B cell (primary cell): ENCODE measurements at regions not wholly inside any gene's neighbourhood (a gene's known extent, or its start where the extent isn't known, plus 50 kb on each side); places are given as distances from the start of the nearest gene placed in this dataset.

Experiments
- ATAC-seq: fragments of 200-7000 bp; cut with Tn5 transposase; one replicate; pipeline ENCODE4 v1.10.0; 2021; ENCODE audit warnings: low read depth, mild to moderate bottlenecking, moderate number of reproducible peaks, moderate library complexity
- CTCF ChIA-PET: fragments of 350-600 bp; sonication (Branson Sonifier 250); formaldehyde crosslinking; loops from one replicate; lab custom pipeline; 2021; ENCODE audit warnings: antibody characterized with exemption, inconsistent platforms; lab: Charles Lee
- POLR2A ChIA-PET: fragments of 350-600 bp; sonication (Branson Sonifier 250); formaldehyde crosslinking; loops from one replicate; lab custom pipeline; 2021; ENCODE audit warnings: antibody characterized with exemption; lab: Charles Lee
- DNase-seq: peaks from one replicate; pipeline ENCODE4 v3.0.0; 2013
- H2AFZ ChIP-seq: 2 replicates; pipeline ENCODE4 v1.6.1; 2012; ENCODE audit warnings: mild to moderate bottlenecking, low read depth, low read length; ENCODE audit not compliant: insufficient read depth, poor library complexity, severe bottlenecking
- H3K27ac ChIP-seq, 2 donors: 1 replicate in 1 of 2; 2 replicates in 1 of 2; pipeline ENCODE4 v1.5.1; 2012 to 2013; ENCODE audit warnings: low read length in 2 of 2, mild to moderate bottlenecking in 2 of 2, moderate library complexity in 1 of 2
- H3K27me3 ChIP-seq, 4 experiments: fragments of 200-600 bp in 1 of 4; sonication (generic) in 1 of 4; replicated peaks in 1 of 4; 1 replicate in 2 of 4; 2 replicates in 2 of 4; pipeline versions ENCODE4 v1.6.1 to v1.7.0; 2013 to 2016; ENCODE audit warnings: low read length in 3 of 4, mild to moderate bottlenecking in 2 of 4, mixed read lengths in 1 of 4, moderate library complexity in 1 of 4; ENCODE audit not compliant: insufficient read depth in 4 of 4, control insufficient read depth in 3 of 4; ENCODE audit errors: control extremely low read depth in 1 of 4
- H3K36me3 ChIP-seq, 2 experiments: replicated peaks in 1 of 2; 1 replicate in 1 of 2; 2 replicates in 1 of 2; pipeline versions ENCODE4 v1.6.1 to v1.7.1; 2013; ENCODE audit warnings: low read length in 1 of 2; ENCODE audit not compliant: insufficient read depth in 2 of 2, control insufficient read depth in 1 of 2; ENCODE audit errors: control extremely low read depth in 1 of 2, extremely low read depth in 1 of 2
- H3K4me1 ChIP-seq, 2 donors: fragments of 200-600 bp in 1 of 2; sonication (generic) in 1 of 2; 1 replicate in 1 of 2; 2 replicates in 1 of 2; pipeline versions ENCODE4 v1.5.1 to v1.6.1; 2013 to 2017; ENCODE audit warnings: low read length in 2 of 2; ENCODE audit not compliant: control insufficient read depth in 2 of 2, insufficient read depth in 2 of 2
- H3K4me2 ChIP-seq: replicated peaks from 2 replicates; pipeline ENCODE3; 2012; ENCODE audit warnings: mild to moderate bottlenecking, low read depth, low read length; ENCODE audit not compliant: poor library complexity, severe bottlenecking
- H3K4me3 ChIP-seq, 5 experiments: fragments of 200-600 bp in 1 of 5; sonication (generic) in 1 of 5; 1 replicate in 3 of 5; 2 replicates in 2 of 5; pipeline versions ENCODE4 v1.5.1 to v1.7.0; 2011 to 2016; ENCODE audit warnings: low read length in 4 of 5, mild to moderate bottlenecking in 4 of 5, low read depth in 2 of 5, control low read depth in 1 of 5, moderate library complexity in 1 of 5; ENCODE audit not compliant: insufficient read depth in 1 of 5; ENCODE audit errors: control extremely low read depth in 1 of 5, extremely low read depth in 1 of 5
- H3K79me2 ChIP-seq: fragments of 200-600 bp; sonication (generic); one replicate; pipeline ENCODE4 v1.6.0; 2016; ENCODE audit warnings: low read length; ENCODE audit not compliant: control insufficient read depth, insufficient read depth
- H3K9ac ChIP-seq: fragments of 200-600 bp; sonication (generic); 2 replicates; pipeline ENCODE4 v1.6.1; 2017; ENCODE audit warnings: mild to moderate bottlenecking, low read length, moderate library complexity
- H3K9me3 ChIP-seq, 3 donors: one replicate each; pipeline versions ENCODE4 v1.6.1 to v1.7.1; 2013; ENCODE audit warnings: low read length in 2 of 3; ENCODE audit not compliant: control insufficient read depth in 2 of 3, insufficient read depth in 1 of 3; ENCODE audit errors: control extremely low read depth in 1 of 3
- H4K20me1 ChIP-seq: 2 replicates; pipeline ENCODE4 v1.6.0; 2012; ENCODE audit warnings: mild to moderate bottlenecking, low read length; ENCODE audit not compliant: insufficient read depth, control insufficient read depth, poor library complexity, severe bottlenecking
- H3K27ac Mint-ChIP-seq: one replicate; pipeline ENCODE4 v1.8.0; 2021; ENCODE audit warnings: mixed read lengths
- H3K27me3 Mint-ChIP-seq: one replicate; pipeline ENCODE4 v1.8.0; 2021; ENCODE audit warnings: mixed read lengths
- H3K4me1 Mint-ChIP-seq: one replicate; pipeline ENCODE4 v1.8.0; 2021; ENCODE audit warnings: mixed read lengths
- H3K4me3 Mint-ChIP-seq: one replicate; pipeline ENCODE4 v1.8.0; 2021; ENCODE audit warnings: mixed read lengths
- H3K9me3 Mint-ChIP-seq: one replicate; pipeline ENCODE4 v1.8.0; 2022; ENCODE audit warnings: mixed read lengths; ENCODE audit not compliant: insufficient read depth
- EZH2 ChIP-seq: IDR thresholded peaks from 2 replicates; pipeline ENCODE4 v1.6.1; 2012; ENCODE audit warnings: borderline replicate concordance, low read depth, mild to moderate bottlenecking, moderate library complexity, low read length; ENCODE audit not compliant: insufficient read depth, poor library complexity, severe bottlenecking
- WGBS: methylation state at CpG from one replicate; pipeline ENCODE4 v1.1.5; 2013; ENCODE audit warnings: missing lambda C conversion rate; ENCODE audit not compliant: insufficient coverage; 5-methylcytosine and 5-hydroxymethylcytosine counted together
- intact Hi-C: fragments of 100-400 bp; cut with micrococcal nuclease; formaldehyde crosslinking; loops from one replicate; pipeline ENCODE4 v1.10.0; 2022
- TF ChIP-seq, protein P1 (sequence below): fragments of 200-600 bp; IDR thresholded peaks from one replicate; pipeline ENCODE4 v1.8.0; 2022; ENCODE audit warnings: antibody characterized with exemption, mild to moderate bottlenecking

DNA sequence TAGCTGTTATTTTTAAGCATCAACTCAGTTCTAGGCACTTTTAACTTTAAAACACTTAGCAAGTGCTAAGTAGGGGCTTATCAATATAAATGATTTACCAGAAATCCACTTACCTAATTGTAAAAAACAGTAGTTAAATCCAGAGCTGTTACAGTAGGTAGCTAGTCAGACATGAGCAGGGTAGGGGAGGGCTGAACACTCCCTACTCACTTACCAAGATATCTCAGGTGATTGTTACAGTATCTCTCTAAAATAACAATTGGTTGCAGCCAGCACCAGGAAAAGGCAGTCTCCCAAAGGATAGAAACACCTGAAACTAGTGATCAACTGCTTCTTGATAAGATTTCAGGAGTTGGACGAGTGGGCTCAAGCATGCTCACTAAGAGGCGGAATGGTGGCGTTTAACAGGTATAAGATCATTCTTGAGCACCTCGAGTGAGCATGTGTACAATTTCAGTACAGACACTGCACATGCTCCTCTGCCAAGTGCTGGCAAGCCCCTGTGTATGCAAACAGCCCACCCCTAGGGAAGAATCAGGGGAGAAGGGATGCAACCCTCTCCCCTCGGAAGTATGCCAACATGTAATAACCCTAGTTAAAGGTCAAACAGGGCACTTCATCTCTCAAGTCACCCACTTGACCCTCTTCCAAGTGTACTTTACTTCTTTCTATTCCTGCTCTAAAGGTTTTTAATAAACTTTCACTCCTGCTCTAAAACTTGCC lies 1113.6 kb upstream of the SEL1L start:
- no peak for ATAC-seq
- no peak overlapping the region for H3K27ac Mint-ChIP-seq

DNA sequence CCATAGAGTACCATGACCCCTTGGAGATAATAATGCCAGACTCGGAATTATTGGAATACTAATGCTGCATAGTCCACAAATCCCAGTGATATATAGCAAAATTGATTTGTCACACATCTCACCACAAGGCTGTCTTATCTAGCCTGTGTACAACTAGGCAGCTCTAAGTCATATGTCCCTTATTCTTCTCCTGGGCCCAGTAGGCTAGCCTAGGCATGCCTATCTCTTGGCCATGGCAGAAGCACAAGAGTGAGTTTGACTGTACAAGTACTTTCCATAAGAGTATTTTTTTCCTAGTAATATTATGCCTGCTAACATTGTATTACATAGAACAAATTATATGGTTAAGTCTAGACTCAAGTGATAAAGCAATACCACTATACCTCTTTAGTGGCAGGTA lies 1122.1 kb upstream of the SEL1L start:
- no peak overlapping the region for H3K4me2 ChIP-seq
- ChIA-PET POLR2A (no interaction called here), CTCF (no interaction called here)
- no peaks in the 10 kb centered on the region for H3K9me3 ChIP-seq
- no peak overlapping the region for H3K9ac ChIP-seq
- no peaks in the 10 kb centered on the region for H3K79me2 ChIP-seq
- no peaks in the 10 kb centered on the region for H3K4me1 ChIP-seq
- no peak overlapping the region for H3K27ac Mint-ChIP-seq
- no peak overlapping the region for H3K27ac ChIP-seq
- H3K4me3 ChIP-seq = no peak overlapping the region
- WGBS = 80% methylated on average over 1 of the region's 1 CpG
- H3K4me1 Mint-ChIP-seq = no peaks in the 10 kb centered on the region
- H4K20me1 ChIP-seq = no peaks in the 10 kb centered on the region
- H3K27me3 ChIP-seq = no peaks in the 10 kb centered on the region
- no peaks in the 10 kb centered on the region for H3K36me3 ChIP-seq
- no peak overlapping the region for H3K4me3 Mint-ChIP-seq
- no peak for DNase-seq
- intact Hi-C loops = no loop called here
- TF ChIP-seq, protein P1, sequence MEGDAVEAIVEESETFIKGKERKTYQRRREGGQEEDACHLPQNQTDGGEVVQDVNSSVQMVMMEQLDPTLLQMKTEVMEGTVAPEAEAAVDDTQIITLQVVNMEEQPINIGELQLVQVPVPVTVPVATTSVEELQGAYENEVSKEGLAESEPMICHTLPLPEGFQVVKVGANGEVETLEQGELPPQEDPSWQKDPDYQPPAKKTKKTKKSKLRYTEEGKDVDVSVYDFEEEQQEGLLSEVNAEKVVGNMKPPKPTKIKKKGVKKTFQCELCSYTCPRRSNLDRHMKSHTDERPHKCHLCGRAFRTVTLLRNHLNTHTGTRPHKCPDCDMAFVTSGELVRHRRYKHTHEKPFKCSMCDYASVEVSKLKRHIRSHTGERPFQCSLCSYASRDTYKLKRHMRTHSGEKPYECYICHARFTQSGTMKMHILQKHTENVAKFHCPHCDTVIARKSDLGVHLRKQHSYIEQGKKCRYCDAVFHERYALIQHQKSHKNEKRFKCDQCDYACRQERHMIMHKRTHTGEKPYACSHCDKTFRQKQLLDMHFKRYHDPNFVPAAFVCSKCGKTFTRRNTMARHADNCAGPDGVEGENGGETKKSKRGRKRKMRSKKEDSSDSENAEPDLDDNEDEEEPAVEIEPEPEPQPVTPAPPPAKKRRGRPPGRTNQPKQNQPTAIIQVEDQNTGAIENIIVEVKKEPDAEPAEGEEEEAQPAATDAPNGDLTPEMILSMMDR = no peak
- TF ChIP-seq EZH2 = no peak
- no peak overlapping the region for H2AFZ ChIP-seq
- no peak for ATAC-seq
- H3K9me3 Mint-ChIP-seq = no peaks in the 10 kb centered on the region
- no peaks in the 10 kb centered on the region for H3K27me3 Mint-ChIP-seq

More for the DNA sequence above, 1113.6 kb upstream of the SEL1L start:
- Histone ChIP-seq H3K27me3 (no peaks in the 10 kb centered on the region), H3K36me3 (no peaks in the 10 kb centered on the region), H3K9ac (no peak overlapping the region), H2AFZ (no peak overlapping the region), H3K9me3 (peaks cover 0 to 5% (median 0%) of the 10 kb centered on the region in 3 donors), H3K79me2 (no peaks in the 10 kb centered on the region), H3K4me3 (no peak overlapping the region), H3K27ac (no peak overlapping the region), H4K20me1 (no peaks in the 10 kb centered on the region), H3K4me1 (no peaks in the 10 kb centered on the region), H3K4me2 (no peak overlapping the region)
- Mint-ChIP-seq H3K27me3 (no peaks in the 10 kb centered on the region), H3K4me1 (no peaks in the 10 kb centered on the region), H3K4me3 (no peak overlapping the region), H3K9me3 (peaks cover 2% of the 10 kb centered on the region)
- WGBS = 74% methylated on average over 4 of the region's 5 CpGs
- POLR2A ChIA-PET = no interaction called here
- no peak for TF ChIP-seq EZH2
- TF ChIP-seq, protein P1 = no peak
- intact Hi-C loops = no loop called here
- CTCF ChIA-PET = no interaction called here
- DNase-seq = no peak
